Activated CD8-positive, alpha-beta T cell treated with anti-CD3 and anti-CD28 coated beads for 36 hours (primary cell): ENCODE measurements at regions not wholly inside any gene's neighbourhood (a gene's known extent, or its start where the extent isn't known, plus 50 kb on each side); places are given as distances from the start of the nearest gene placed in this dataset.

Source experiments
- ATAC-seq: fragments of 200-7000 bp; cut with Tn5 transposase; one replicate; pipeline ENCODE4 v1.10.0; 2021; ENCODE audit warnings: mild to moderate bottlenecking, moderate library complexity
- CTCF ChIA-PET: fragments of 350-600 bp; sonication (Branson Sonifier 250); formaldehyde crosslinking; loops from one replicate; lab custom pipeline; 2021; ENCODE audit warnings: antibody characterized with exemption; lab: Charles Lee
- POLR2A ChIA-PET: fragments of 350-600 bp; sonication (Branson Sonifier 250); formaldehyde crosslinking; loops from one replicate; lab custom pipeline; 2021; ENCODE audit warnings: antibody characterized with exemption; lab: Charles Lee
- DNase-seq: peaks from one replicate; pipeline ENCODE4 v3.0.0-alpha.2; 2020
- H3K27ac Mint-ChIP-seq: one replicate; pipeline ENCODE4 v1.8.0; 2021; ENCODE audit warnings: mild to moderate bottlenecking, mixed read lengths
- H3K27me3 Mint-ChIP-seq: one replicate; pipeline ENCODE4 v1.8.0; 2021; ENCODE audit warnings: mixed read lengths
- H3K36me3 Mint-ChIP-seq: one replicate; pipeline ENCODE4 v1.8.0; 2021; ENCODE audit warnings: low read depth, mixed read lengths
- H3K4me1 Mint-ChIP-seq: one replicate; pipeline ENCODE4 v1.8.0; 2021; ENCODE audit warnings: low read depth, mixed read lengths
- H3K4me3 Mint-ChIP-seq: one replicate; pipeline ENCODE4 v1.8.0; 2021; ENCODE audit warnings: mild to moderate bottlenecking, moderate library complexity, mixed read lengths
- H3K9me3 Mint-ChIP-seq: one replicate; pipeline ENCODE4 v1.8.0; 2021; ENCODE audit warnings: mixed read lengths
- intact Hi-C: fragments of 100-400 bp; cut with micrococcal nuclease; formaldehyde crosslinking; loops from one replicate; pipeline ENCODE4 v1.10.0; 2022
- TF ChIP-seq, protein P1 (sequence below): fragments of 200-600 bp; IDR thresholded peaks from one replicate; pipeline ENCODE4 v1.8.0; 2022; ENCODE audit warnings: antibody characterized with exemption, mild to moderate bottlenecking

DNA sequence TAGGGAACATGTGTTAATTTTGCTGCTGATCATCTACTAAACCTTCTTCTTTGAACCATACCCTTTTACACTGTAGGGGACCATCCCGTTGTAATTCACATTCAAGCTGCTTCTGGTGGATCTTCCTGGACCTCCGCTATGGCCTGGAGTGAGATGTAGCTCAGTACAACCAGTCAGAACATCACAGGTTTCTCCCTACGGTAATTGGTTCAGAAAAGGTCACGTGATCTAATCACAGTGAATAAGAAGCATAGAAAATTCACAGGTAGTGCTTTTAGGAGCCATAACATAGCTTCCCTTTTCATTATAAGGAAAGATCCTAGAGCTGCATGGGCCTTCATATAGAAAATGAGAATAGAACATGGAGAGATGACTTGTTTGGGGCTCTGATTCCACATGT, 320.8 kb upstream of the PDZRN3 start:
- intact Hi-C loops, result no loop called here
- POLR2A ChIA-PET, result no interaction called here
- DNase-seq (no peak), ATAC-seq (no peak)
- Mint-ChIP-seq H3K9me3 (peaks cover 4% of the 10 kb centered on the region), H3K4me1 (no peaks in the 10 kb centered on the region), H3K27me3 (no peaks in the 10 kb centered on the region), H3K36me3 (no peaks in the 10 kb centered on the region), H3K27ac (no peak overlapping the region), H3K4me3 (no peak overlapping the region)
- CTCF ChIA-PET, result no interaction called here
- TF ChIP-seq, protein P1, sequence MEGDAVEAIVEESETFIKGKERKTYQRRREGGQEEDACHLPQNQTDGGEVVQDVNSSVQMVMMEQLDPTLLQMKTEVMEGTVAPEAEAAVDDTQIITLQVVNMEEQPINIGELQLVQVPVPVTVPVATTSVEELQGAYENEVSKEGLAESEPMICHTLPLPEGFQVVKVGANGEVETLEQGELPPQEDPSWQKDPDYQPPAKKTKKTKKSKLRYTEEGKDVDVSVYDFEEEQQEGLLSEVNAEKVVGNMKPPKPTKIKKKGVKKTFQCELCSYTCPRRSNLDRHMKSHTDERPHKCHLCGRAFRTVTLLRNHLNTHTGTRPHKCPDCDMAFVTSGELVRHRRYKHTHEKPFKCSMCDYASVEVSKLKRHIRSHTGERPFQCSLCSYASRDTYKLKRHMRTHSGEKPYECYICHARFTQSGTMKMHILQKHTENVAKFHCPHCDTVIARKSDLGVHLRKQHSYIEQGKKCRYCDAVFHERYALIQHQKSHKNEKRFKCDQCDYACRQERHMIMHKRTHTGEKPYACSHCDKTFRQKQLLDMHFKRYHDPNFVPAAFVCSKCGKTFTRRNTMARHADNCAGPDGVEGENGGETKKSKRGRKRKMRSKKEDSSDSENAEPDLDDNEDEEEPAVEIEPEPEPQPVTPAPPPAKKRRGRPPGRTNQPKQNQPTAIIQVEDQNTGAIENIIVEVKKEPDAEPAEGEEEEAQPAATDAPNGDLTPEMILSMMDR, result no peak

DNA sequence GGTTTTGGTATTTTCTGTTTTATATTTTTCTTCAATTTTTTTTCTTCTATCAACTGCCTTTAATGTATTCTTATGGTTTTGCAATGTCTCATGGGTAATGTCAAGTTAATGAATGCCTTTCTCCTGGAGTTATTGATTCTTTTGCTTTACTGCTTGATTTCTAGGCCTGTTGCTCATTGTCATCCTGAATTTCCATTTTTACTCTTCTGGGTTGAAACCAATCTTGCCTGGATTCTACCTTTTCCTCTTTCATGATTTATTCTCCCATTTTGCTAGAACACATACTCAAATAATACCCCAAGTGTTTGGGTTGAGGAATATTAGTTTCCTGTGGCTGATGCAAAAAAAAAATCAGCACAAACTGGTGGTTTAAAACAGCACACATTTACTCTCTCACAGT, 315.2 kb upstream of the PDZRN3 start:
- H3K9me3 Mint-ChIP-seq, result peaks cover 3% of the 10 kb centered on the region
- no peaks in the 10 kb centered on the region for H3K36me3 Mint-ChIP-seq
- CTCF ChIA-PET, result no interaction called here
- intact Hi-C loops, result no loop called here
- H3K4me3 Mint-ChIP-seq, result no peak overlapping the region
- H3K4me1 Mint-ChIP-seq, result no peaks in the 10 kb centered on the region
- no peaks in the 10 kb centered on the region for H3K27me3 Mint-ChIP-seq
- no peak for DNase-seq
- ATAC-seq, result no peak
- H3K27ac Mint-ChIP-seq, result no peak overlapping the region
- POLR2A ChIA-PET, result no interaction called here
- TF ChIP-seq, protein P1, result no peak

DNA sequence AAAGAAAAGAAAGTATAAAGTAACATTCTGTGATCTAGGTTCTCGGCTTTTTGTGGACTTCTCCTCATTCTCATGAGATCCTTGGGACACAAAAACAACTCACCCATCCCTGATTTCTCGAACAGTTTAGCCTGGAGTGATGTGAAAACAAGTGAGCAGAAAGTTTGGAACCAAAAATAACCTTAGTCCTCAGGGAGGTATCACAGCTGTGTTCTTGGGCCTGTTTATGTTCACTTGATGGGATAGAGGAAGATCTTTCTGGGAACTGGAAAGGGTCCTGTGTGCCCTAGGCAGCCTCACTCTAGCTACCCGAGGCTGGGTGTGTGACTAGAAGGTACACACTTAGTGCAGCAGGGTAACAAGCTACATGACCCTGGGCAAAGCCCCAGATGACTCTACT, 308.8 kb upstream of the PDZRN3 start:
- H3K4me1 Mint-ChIP-seq, result no peaks in the 10 kb centered on the region
- H3K4me3 Mint-ChIP-seq, result no peak overlapping the region
- POLR2A ChIA-PET, result no interaction called here
- H3K9me3 Mint-ChIP-seq, result no peaks in the 10 kb centered on the region
- no peaks in the 10 kb centered on the region for H3K27me3 Mint-ChIP-seq
- DNase-seq (no peak), ATAC-seq (no peak)
- intact Hi-C loops, result no loop called here
- CTCF ChIA-PET, result no interaction called here
- TF ChIP-seq, protein P1, result no peak
- H3K36me3 Mint-ChIP-seq, result no peaks in the 10 kb centered on the region
- no peak overlapping the region for H3K27ac Mint-ChIP-seq

DNA sequence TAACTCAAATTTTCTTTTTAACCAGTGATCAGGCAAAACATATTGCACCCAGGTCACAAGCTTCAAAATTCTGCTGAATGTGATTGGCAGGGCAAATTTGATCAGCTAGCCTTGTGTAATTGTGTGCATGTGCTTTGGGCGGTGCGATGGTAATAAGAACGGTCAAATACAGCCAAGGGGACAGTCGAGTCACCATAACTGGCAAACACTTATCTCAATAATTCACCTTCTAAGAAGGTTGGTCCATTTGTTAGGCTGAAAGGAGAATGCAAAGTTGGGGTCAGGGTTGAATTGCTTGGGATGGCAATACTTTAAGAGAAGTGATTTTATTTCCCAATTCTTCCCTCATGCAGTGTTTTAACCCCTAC, 302.4 kb upstream of the PDZRN3 start:
- no peak for ATAC-seq
- no peak overlapping the region for H3K4me3 Mint-ChIP-seq

DNA sequence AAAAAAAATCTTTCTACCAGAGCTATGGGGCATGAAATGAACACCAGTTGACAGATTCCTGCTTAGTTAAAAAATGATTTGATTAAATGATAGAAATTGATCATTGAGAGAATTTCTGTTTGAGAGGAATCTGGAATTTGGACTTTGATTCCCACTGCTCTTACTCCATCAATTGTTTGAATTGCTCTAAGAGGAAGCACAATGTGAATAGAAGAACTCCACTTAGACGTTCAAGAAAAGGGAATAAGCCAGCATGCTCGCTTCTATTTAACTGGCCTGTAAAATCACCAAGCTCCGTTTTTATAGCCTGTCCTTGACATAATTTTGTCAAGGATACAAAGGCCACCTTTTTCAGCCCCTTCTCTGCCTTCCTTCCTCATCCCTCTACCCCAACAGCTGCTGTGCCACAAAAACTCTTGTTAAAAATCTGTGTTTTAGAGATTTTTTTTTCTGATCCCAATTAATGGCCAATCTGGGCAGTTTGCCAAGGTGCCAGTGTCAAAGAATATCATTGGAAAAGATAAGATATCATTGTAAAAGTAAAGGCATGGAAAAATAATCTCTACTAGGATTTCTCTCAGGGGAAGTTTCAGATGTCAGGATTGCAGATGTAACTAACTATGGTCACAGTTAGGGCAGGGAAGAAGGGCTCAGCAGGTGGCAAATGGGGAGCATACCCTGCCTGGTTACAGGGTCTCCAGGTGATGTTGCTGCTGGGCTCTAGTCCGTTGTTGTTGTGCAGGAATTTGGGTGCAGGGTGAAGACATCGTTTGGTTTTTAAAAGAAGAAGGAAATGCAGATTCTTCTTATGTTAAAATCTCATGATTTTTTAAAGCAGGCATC, 301.8 kb upstream of the PDZRN3 start:
- ChIA-PET CTCF (no interaction called here), POLR2A (no interaction called here)
- Mint-ChIP-seq H3K4me1 (no peaks in the 10 kb centered on the region), H3K27ac (no peak overlapping the region), H3K36me3 (no peaks in the 10 kb centered on the region), H3K27me3 (no peaks in the 10 kb centered on the region), H3K4me3 (no peak overlapping the region), H3K9me3 (peaks cover 9% of the 10 kb centered on the region)
- DNase-seq, result no peak
- intact Hi-C loops, result no loop called here
- TF ChIP-seq, protein P1, result no peak
- no peak for ATAC-seq

More for the DNA sequence above, 302.4 kb upstream of the PDZRN3 start:
- peaks cover 9% of the 10 kb centered on the region for H3K9me3 Mint-ChIP-seq
- H3K4me1 Mint-ChIP-seq, result no peaks in the 10 kb centered on the region
- H3K27ac Mint-ChIP-seq, result no peak overlapping the region
- ChIA-PET CTCF (no interaction called here), POLR2A (no interaction called here)
- TF ChIP-seq, protein P1, result no peak
- intact Hi-C loops, result no loop called here
- no peaks in the 10 kb centered on the region for H3K36me3 Mint-ChIP-seq
- no peak for DNase-seq
- no peaks in the 10 kb centered on the region for H3K27me3 Mint-ChIP-seq
